GM21717 (cell line): ENCODE measurements at regions not wholly inside any gene's neighbourhood (a gene's known extent, or its start where the extent isn't known, plus 50 kb on each side); places are given as distances from the start of the nearest gene placed in this dataset.
"Not testable (repeated sequence)": the region's sequence is repeated elsewhere in the genome, so short reads cannot be mapped to it uniquely, and the experiment has no call there.

ENCODE experiments used
- ATAC-seq: cut with Tn5 transposase; IDR thresholded peaks from one replicate; pipeline ENCODE4 v1.9.1; 2021; ENCODE audit warnings: mild to moderate bottlenecking, moderate library complexity; ENCODE audit not compliant: unreplicated experiment

DNA sequence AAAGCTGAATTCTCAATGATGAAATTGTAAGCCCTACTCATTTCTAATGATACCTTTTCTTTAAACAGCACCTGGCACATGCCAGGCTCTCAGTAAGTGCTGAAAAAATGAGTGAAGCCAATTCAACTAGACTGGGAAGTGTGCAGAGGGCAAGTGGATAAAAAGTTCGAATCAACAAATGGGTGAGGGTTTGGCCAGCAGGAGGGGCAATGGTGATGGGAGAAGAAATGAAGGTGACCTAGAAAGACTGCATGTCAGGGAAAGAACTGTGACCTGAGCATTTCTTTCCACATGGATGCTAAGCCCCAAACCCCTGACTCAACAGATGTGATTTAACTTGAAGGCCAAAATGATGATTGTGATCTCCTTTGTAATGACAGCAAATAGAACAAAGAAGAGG lies 54.6 kb downstream of the DKK1 start:
- ATAC-seq: no peak

DNA sequence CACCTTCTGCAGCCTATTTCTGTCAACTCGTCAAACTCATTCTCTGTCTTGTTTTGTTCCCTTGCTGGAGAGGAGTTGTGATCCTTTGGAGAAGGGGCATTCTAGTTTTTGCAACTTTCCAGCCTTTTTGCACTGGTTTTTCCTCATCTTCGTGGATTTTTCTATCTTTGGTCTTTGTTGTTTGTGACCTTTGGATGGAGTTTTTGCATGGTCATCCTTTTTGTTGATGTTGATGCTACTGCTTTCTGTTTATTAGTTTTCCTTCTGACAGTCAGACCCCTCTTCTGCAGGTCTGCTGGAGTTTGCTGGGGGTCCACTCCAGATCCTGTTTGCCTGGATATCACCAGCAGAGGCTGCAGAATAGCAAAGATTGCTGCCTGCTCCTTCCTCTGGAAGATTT lies 60.1 kb downstream of the DKK1 start:
- ATAC-seq: not testable (repeated sequence)

DNA sequence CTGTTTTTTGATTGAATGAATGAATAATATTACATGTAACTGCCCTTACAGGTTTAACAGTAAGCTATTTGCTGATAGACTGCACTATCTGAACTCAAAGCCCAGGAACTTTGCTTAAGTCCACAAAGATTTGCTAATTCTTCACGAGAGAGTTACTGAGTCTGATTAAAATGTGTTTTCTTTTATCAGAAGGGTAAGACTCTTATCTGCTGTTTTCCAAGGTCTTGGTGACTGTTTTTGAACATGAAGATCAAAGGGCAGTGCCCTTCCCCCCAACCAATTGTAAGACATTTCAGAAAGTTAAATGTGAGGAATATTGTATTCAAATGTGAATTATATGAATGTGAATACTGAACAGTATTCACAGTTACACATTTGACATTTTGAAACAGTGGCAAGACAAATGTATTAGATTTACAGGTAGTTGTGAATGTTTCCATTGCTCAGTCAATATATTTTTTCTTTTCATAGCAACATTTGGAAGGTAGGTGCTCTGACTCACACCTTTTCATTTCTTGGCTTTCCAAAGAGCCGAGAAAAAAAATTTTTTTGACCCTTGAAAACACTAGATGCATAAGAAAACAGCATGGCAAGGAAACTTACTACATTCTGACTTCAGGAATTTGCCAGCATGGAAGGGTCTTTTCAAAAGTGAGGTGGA lies 62.7 kb downstream of the DKK1 start:
- no peak for ATAC-seq

DNA sequence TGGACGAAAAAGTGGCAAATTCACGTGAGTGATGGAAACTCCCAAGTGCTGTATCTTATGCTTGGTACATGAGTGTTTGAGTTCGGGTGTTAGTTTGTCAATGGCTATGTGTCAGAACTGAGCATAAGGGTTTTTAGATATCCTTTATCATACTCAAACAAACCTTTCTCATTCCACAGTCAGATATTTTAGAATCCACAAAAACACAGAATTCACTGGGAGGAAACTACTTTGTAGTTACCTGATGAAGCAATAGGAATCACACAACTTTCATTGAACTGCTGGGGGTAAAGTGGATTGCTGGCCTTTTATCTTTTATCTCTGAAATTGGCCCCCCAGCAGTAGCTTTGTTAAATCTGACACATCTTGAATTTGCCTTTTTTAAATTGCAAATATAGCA lies 64.0 kb downstream of the DKK1 start:
- no peak for ATAC-seq

DNA sequence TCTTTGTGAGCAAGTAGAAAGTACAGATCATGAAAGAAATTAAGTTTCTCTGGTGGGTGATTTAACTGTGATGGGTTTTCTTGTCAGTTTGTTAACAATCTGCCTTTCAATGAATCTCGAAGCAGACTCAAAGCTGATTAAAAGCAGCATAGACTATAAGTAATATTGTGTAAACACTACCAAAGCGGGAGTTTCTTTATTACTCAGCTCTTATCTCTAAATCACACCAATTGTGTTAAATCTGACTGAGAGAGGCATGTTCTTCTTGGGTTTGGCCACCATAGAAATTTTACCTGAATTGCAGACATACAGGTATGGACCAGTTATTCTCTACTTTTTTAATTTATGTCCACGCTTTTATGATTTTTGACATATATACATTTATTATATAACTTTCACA lies 65.2 kb downstream of the DKK1 start:
- no peak for ATAC-seq

DNA sequence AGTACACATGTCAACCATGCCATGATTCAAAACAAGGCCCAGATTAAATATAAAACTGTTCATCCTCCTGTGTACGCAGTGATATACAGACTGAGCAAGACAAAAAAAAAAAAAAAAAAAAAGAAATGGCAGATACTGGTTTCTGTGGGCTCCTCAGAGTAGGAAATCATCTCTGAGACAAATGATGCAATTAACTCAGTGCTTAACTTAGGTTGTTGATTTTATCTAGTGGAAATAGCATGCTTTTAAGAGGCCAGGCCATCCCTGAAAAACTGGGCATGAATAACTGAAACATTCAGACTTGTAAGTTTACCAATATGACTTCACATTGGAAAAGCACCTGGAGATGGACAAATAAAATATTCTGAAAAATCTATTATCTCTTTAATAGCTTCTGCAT lies 69.0 kb downstream of the DKK1 start:
- ATAC-seq: no peak

DNA sequence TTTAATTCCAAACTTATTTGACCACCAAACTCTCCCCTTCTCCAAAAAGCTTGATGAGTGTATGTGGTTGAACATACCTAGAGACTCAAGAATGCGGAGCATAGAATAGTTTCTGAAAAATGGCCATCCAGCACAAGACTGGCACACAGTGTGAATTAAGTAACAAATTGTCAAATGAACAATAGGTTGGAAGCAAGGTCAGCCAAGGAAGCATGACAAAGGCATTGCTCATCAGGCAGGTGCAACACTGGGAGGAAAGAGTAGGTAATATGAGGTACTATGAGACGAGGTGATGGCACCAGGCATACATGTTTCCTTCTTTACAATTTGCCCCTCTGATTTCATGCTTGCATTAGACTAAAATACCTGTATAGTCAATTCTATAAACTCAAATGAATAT lies 73.7 kb downstream of the DKK1 start:
- ATAC-seq: no peak

DNA sequence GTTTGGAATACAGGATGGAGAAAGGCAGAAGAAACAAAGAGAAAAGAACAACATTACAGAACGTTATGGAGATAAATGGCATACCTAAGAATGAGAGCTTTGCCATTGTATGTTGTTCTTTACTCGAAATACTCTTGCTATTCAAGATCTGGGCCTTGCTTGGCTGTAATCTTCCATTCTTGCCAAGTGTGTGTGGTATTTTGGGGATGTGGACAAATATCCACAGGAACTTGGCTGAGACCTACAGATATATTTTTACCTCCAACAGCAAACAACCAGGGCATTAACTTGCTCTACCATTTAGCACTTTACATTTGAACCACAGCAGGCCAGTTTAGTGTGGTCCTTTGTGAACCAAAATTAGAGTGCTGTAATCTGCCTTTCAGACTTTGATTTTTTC lies 76.3 kb downstream of the DKK1 start:
- ATAC-seq: no peak

DNA sequence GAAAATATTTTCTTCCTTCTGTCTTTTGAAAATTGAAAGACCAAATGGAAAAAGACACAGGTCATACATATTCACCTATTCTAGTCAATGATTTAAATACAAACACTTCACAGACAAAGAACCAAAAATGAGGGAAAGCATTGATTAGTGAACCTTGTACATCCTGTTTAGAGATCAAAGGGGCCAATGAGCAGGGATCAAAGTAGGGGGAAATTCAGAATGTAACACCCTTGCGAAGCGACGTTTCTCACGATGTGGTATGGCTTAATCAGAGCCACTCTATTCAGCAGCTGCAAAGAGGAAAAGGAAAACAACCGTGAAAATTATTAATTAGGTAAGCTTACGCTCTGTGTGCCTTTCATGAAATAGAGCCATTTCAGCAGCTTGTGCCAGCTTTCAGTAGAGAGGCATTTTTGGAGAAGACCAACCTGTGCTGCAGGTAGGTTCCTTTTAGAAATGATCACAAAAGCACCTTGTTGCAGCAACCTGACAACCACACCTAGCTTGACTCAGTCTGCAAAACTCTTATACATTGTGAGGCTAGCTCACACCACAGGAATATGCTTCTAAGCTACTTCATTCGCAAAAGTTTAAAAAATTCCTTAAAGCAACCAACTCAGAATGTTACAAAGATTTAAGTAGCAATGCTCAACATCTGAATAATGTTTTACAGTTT lies 78.0 kb downstream of the DKK1 start:
- ATAC-seq: no peak

DNA sequence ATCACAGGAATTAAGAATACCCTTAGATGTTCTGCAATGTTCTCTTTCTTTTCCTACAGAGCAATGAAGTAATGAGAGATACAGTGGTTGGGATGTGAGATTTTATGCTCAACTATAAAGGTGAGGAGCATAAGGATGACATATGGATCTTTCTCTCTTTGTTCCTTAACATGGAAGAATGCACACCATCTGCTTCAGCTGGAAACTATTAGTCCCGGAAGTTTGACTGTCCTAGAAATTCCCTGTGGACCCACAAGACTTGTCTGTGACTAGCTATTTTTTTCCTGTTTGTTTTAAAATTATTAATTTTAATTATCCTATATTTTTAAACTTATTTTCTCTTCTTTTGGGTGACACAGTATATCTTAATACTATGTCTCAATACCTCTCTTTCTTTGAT lies 80.2 kb downstream of the DKK1 start:
- no peak for ATAC-seq

DNA sequence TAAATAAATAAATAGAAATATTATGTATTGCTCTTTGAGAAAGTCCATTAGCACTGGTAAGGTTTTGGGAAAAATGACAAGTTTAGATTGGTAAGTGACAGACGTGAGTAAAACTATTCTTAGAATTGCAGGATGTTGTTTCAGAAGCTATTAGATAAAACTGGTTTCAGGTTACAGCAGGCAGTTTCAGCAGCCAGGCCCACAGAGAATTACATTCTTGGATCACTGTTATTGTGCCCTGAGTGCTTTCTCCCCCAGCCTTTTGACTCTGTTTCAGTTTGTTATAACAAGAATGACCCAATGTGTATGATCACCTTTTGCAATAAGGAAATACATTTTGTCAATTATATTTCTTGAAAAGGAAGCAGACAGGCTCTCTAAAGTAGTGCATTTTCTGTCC lies 86.5 kb downstream of the DKK1 start:
- no peak for ATAC-seq

DNA sequence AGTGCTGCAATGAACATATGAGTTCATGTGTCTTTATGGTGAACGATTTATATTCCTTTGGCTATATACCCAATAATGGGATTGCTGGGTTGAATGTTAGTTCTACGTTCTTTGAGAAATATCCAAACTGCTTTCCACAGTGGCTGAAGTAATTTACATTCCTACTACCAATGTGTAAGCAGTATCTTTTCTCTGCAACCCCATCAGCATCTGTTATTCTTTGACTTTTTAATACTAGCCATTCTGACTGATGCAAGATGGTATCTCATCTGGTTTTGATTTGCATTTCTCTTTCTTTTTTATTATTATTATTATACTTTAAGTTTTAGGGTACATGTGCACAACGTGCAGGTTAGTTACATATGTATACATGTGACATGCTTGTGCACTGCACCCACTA lies 89.7 kb downstream of the DKK1 start:
- not testable (repeated sequence) for ATAC-seq

DNA sequence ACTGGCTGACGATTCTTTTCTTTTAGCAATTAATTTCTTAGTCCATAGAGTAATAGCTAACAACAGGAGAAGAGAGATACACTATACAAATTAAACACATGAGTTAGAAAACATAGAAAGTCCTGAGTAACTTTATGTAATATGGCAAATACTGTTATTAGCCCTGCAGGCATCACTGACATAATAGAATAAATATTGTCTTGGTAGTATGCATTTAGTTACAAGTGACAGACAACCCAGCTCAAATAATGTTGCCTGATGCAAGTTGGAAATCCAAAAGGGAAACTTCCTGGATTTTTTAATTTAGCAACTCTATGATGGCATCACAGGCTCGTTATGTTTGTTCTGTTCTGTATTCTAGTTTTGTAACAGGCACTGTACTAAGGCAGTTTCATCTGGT lies 95.1 kb downstream of the DKK1 start:
- no peak for ATAC-seq

DNA sequence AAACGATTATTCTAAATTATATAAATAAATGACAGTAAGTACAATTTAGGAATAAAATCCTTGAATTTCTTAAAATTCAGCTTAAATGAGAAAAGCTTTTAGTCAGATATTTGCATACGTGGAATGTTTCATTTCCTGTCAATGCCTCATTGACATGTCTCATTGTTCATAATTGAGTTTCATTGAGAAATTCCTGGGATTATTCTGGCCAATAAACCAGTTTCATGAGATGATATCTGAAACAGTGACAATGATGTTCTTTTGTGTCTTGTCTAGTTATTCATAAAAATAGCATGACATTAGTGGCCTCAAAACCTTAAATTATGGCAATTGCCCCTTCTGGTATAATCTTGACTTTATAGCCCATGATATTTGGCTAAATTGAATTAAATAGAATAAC lies 95.8 kb downstream of the DKK1 start:
- no peak for ATAC-seq

DNA sequence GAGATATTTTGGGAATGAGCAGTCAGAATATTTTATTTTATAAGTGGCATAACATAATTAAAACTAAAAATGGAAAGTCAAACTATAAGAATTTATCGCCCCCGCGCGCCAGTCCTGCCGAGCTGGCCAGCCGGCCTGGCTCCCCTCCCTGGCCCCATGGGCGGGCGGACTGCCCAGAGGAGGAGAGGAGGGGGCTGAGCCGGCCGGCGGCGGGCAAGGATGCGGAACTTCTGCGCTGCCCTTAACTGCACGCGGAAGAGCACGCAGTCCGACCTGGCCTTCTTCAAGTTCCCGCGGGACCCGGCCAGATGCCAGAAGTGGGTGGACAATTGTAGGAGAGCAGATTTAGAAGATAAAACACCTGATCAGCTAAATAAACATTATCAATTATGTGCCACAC lies 96.8 kb downstream of the DKK1 start:
- no peak for ATAC-seq

DNA sequence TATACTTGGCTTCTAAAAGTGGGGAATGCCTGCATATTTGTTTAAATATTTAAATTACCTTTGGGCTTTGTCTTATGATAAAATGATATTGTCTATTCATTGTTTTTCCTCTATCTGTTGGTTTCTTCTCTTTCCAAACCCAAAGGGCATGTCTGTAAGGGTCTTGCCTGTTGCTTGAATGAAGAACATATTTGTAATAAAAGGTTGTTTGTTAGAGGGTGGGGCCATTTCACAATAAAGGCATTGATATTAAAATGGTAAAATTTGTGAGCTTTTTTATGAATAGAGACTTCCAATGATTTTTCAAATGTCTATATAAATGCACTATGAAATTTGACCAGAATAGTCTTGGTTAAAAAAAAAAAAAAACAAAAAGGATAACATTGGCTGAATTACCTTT lies 105.2 kb downstream of the DKK1 start:
- ATAC-seq: no peak

DNA sequence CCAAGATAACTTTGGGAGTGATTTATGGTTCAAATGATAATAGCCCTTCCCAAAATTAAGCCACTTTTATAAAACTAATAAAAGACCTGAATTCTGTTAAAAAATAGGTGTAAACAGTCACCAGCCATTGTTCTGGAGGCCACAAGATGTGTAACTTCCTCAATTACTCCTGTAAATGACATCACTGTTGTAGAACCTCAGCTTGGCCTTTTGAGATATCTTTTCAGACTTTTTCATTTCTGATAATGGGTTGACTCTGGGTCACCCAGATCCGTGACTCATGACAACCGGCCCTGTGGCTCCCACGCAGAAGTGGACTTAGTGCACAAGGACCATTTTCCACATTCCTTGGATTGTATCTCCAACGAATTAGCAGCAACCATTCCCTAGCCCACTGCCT lies 106.6 kb downstream of the DKK1 start:
- ATAC-seq: no peak

DNA sequence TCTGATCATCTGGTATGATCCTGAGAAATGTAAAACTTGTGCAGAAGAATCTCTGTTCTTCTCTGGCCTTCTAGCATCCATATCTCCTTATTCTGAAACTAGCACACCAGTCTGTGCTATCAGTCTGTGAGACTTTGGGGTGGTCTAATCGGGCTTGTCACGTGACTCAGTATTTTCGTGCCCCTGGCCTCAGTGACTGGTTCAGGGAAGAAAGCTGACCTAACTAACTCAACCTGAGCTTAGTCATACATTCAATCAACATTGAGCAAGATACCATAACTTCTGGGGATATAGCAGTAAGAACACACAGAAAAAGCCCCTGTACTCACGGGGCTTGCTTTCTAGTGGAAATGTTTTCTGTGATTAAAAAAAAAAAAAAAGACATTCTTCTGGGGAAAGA lies 109.3 kb downstream of the DKK1 start:
- no peak for ATAC-seq

DNA sequence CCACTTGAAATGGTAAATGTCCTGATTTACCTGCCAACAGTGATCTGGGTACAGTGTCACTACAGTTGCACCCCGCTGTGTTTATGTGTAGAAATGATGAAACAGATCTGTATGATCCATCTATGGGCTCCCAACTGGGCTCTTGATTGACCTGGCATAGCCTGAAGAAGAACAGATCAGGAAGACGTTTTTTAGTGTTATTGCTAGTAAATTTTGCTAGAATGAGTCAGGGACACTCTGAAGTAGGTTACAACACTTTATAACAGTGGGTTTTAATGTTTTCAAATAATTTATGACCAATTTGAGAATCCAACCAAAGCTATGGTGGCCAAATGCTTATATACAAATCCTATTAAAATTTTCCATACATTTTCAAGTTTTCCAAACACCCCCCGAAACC lies 110.3 kb downstream of the DKK1 start:
- no peak for ATAC-seq

DNA sequence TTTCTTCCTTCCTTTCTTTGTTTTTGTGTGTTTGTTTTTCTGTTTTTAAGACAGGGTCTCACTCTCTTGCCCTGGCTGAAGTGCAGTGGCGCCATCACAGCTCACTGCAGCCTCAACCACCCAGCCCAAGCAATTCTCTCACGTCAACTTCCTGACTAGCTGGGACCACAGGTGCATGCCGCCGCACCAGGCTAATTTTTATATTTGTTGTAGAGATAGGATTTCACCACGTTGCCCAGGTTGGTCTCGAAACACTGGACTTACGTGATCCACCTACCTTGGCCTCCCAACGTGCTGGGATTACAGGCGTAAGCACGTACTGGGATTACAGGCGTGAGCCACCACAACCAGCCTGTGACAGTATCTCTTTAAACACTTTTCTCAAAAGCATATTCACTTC lies 120.7 kb downstream of the DKK1 start:
- no peak for ATAC-seq

DNA sequence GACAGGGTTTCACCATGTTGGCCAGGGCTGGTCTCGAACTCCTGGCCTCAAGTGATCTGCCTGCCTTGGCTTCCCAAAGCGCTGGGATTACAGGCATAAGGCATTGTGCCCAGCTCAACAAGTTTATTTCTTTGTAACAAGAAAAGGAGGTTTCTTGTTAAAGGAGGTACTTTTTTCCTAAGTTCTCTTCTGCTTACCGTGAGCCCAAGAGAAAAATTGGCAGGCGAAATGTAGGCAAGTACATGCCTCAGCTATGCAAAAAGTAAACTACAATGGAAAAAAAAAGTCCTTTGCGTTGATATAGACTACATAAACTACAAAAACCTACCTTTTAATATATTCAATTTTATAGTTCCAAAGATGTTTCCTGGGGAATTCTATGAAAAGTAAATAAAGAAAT lies 122.6 kb downstream of the DKK1 start:
- no peak for ATAC-seq

DNA sequence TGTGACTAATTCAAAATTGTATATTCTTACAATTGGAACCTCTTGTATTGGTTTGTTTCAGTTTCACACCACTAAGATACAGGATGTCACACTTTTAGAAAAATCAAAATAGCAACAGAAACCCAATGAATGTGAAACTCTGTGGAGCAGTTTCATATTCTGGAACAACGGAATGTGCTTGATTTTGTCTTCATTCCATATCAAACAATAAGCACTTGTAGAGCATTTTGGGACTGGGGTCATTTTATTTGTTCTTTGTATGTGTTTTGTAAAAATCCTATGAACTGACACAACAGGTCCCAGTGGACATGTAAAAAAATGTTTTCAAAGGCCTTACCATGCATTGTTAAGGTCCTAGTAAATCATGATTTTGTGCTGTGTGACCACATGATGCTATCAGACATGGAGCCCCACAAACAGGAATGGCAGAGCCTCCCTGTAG lies 123.1 kb downstream of the DKK1 start:
- ATAC-seq: peak; percentile 94

DNA sequence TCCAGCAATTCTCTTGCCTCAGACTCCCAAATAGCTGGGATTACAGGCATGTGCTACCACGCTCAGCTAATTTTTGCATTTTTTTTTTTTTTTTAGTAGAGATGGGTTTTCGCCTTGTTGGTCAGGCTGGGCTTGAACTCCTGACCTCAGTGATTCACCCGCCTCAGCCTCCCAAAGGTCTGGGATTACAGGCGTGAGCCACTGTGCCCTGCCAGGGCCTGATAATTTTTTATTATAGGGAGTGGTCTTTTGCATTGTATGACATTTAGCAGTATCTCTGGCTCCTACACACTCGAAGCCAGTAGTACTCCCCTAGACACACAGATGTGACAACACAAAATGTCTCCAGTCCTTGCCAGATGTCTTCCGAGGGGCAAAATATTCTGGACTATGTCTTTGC lies 124.0 kb downstream of the DKK1 start:
- no peak for ATAC-seq
